GM21423 (cell line): ENCODE measurements at regions not wholly inside any gene's neighbourhood (a gene's known extent, or its start where the extent isn't known, plus 50 kb on each side); places are given as distances from the start of the nearest gene placed in this dataset.

Source experiments
- ATAC-seq: cut with Tn5 transposase; IDR thresholded peaks from one replicate; pipeline ENCODE4 v1.9.1; 2021; ENCODE audit warnings: mild to moderate bottlenecking, moderate library complexity; ENCODE audit not compliant: unreplicated experiment

GRCh38 chr18:10298346-10298745 is 156.1 kb upstream of the APCDD1 start:
- ATAC-seq: no peak

GRCh38 chr18:10299643-10300042 is 154.8 kb upstream of the APCDD1 start:
- ATAC-seq: no peak

- no peak for ATAC-seq
Measured at GRCh38 chr18:10300739-10301138, 153.7 kb upstream of the APCDD1 start.

GRCh38 chr18:10301831-10302483 is 152.5 kb upstream of the APCDD1 start:
- no peak for ATAC-seq

GRCh38 chr18:10303171-10303570 is 151.3 kb upstream of the APCDD1 start:
- ATAC-seq: no peak

GRCh38 chr18:10304853-10305252 is 149.6 kb upstream of the APCDD1 start:
- ATAC-seq: no peak

- ATAC-seq: no peak
Measured at GRCh38 chr18:10306779-10307178, 147.7 kb upstream of the APCDD1 start.

- ATAC-seq: no peak
Measured at GRCh38 chr18:10308154-10308553, 146.3 kb upstream of the APCDD1 start.

- ATAC-seq: no peak
Measured at GRCh38 chr18:10310626-10311025, 143.8 kb upstream of the APCDD1 start.

GRCh38 chr18:10312326-10313015 is 142.0 kb upstream of the APCDD1 start:
- no peak for ATAC-seq

GRCh38 chr18:10313016-10313342 is 141.5 kb upstream of the APCDD1 start:
- no peak for ATAC-seq

- no peak for ATAC-seq
Measured at GRCh38 chr18:10314066-10314465, 140.4 kb upstream of the APCDD1 start.

GRCh38 chr18:10315522-10315921 is 138.9 kb upstream of the APCDD1 start:
- ATAC-seq: no peak

- no peak for ATAC-seq
Measured at GRCh38 chr18:10316778-10317177, 137.7 kb upstream of the APCDD1 start.

- ATAC-seq: no peak
Measured at GRCh38 chr18:10317864-10318690, 136.4 kb upstream of the APCDD1 start.

GRCh38 chr18:10318691-10318970 is 135.8 kb upstream of the APCDD1 start:
- ATAC-seq: no peak

- no peak for ATAC-seq
Measured at GRCh38 chr18:10319026-10319425, 135.4 kb upstream of the APCDD1 start.

- no peak for ATAC-seq
Measured at GRCh38 chr18:10319914-10320600, 134.4 kb upstream of the APCDD1 start.

- no peak for ATAC-seq
Measured at GRCh38 chr18:10320791-10321190, 133.6 kb upstream of the APCDD1 start.

- no peak for ATAC-seq
Measured at GRCh38 chr18:10321576-10321975, 132.9 kb upstream of the APCDD1 start.

GRCh38 chr18:10322004-10322403 is 132.4 kb upstream of the APCDD1 start:
- no peak for ATAC-seq

- no peak for ATAC-seq
Measured at GRCh38 chr18:10322435-10322834, 132.0 kb upstream of the APCDD1 start.
